GM18498 (cell line): ENCODE measurements at regions not wholly inside any gene's neighbourhood (a gene's known extent, or its start where the extent isn't known, plus 50 kb on each side); places are given as distances from the start of the nearest gene placed in this dataset.

Experiments
- ATAC-seq: cut with Tn5 transposase; IDR thresholded peaks from one replicate; pipeline ENCODE4 v1.9.1; 2021; ENCODE audit warnings: mild to moderate bottlenecking, moderate library complexity; ENCODE audit not compliant: unreplicated experiment

DNA sequence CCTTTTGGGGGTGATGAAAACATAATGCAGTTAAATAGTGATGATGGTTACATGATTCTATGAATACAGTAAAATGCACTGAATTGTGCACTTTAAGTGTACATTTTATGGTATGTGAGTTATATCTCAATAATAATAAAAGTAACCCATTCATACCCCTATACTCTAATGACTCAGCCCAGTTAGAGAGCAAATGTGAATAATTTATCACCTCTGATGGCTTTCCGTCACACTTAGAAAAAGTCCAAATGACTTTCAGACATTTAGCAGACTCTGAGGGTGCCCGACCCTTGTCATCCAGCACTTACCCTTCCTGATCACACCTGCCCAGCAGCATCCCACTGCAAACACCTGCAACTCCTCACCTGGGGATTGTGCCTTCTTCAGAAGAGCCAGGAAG is 148.1 kb upstream of the MAF start:
- no peak for ATAC-seq

DNA sequence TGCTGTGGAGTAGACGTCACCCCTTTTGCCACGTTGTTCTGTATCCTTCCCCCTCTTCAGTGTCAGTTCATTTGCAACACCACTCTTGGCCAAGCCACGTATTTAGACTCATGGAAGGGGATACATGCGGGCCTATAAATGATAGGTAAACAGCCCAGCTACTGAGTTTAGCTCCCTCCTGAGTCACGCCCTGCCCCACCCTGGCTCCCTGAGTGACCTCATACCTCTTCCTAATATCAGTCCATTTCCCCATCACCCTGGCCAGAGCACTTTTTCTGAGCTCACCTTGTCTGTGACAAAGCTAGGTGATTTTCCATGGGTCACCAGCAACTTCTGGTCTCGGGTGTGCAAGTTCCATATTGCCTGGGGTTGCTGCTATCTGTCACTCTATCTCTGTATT is 147.2 kb upstream of the MAF start:
- no peak for ATAC-seq

DNA sequence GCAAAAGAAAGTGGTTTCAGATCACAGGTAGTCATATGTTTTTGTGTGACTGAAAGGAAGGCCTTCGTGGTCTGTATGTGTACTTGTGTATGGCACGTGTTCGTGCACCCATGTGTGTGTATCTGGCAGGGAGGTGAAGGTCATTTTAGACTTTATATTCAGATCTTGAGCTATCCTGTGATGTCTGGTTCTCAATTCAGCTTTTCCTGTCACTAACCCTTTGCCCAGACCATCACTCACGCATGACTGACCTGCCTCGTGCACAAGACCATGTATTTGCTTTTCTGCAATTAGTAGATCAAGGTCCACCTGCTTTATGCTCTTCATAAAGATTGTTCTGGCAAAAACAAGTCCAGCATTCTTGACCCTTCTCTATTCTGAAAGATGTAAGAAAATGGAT is 139.7 kb upstream of the MAF start:
- ATAC-seq: no peak

DNA sequence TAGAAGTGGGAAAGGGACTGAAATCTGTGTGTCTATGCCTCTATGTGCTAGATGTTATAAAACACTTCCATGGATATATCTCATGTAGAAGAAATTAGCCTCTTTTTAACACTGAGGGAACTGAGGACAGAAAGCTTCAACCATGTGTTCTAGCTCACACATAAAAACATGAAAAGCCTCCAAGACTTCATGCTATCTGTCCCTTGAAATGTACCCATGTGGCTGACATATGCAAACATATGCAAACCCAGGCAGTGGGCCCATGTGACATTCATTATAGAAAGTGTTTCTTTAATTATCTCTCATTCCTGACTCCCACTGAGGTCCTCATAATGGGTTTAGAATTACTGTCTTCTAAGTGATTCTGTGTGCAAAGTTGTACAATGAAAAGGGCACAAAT is 134.7 kb upstream of the MAF start:
- ATAC-seq: no peak

DNA sequence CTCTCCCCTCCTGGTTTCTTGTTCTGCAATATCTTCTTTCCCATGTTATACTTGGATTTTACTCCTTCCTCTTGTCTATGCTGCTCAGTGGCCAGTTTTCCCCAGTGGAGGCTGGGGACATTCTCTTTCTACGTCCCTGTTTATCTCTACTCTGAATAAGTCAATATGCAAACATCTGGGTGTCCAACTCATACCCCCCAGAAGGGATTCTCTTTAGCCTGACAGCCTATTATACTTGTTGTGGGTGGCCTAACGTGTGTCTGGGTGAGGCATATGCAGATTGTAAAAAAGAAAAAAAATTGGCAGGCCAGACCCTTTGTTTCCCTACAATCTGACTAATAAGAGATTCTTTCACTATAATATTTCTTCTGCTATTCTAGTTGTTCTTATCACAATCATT is 134.2 kb upstream of the MAF start:
- ATAC-seq: no peak

DNA sequence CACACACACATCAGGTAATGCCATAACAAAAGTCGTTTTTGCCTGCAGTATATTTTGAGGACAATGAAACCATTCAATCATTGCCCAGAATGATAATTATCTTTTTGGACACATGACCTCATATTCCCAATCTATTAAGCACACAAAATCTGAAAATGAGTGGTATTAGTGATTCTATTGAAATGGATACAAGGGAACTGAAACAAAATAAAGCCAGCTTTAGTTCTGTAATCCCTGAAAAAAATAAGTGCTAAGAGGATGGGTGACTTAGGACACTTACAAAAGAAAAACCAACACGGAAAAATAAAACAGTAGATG is 128.3 kb upstream of the MAF start:
- ATAC-seq: no peak

DNA sequence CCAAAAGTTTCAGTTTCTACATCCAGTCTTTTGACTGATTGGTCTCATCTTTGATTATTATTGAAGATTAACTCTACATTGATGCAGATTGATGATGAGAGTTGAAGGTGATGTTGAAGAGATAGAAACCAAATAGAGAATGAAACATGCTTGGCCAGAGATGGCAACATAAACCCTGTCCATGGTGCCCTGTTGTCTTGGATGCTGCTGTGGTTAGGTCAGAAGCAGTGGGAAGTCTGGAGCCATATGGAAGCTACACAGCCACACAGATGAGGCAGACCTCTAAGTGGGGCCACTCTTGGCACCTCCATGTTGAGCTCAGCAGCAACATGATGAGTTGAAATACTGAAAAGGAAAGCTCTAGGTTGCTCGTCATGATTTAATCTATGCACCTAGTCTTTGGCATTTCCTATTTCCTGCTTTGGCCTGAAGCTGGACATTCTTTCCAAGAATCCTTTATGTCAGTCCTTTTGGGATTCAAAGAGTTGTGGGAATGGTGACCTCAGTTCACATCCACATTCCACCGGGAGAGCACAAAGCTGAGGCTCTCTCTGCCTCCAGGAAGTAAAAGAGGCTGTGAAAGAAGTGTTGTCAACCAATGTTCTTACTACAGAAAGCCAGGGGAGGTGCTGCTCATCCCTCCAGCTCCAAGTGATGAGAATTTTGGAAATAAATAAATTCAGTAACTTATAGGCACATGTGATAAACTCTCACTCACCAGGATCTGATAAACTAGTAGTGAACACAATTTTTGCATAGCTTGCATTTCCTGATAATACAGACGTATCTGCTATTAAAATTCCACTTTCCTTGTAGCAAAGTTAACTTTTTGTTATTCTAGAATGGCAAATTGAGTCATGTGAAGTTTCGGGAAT is 127.7 kb upstream of the MAF start:
- no peak for ATAC-seq

DNA sequence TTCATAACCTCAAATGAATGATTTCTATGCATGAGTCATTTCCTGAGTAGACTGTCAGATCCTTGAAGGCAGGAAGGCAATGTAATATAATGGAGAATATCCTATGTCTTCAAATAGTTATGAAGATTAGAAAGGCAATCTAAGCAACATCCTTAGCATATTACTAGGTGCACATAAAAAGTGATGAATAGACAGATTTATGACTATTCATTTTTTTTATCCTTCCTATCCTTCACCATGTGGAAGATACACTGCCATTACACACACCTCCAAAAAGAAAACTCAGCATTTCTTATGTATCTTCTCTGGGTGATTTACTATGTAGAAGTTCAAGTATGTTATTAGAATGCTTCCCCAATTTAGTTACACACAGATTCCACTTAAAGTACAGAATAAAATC is 126.4 kb upstream of the MAF start:
- ATAC-seq: no peak

DNA sequence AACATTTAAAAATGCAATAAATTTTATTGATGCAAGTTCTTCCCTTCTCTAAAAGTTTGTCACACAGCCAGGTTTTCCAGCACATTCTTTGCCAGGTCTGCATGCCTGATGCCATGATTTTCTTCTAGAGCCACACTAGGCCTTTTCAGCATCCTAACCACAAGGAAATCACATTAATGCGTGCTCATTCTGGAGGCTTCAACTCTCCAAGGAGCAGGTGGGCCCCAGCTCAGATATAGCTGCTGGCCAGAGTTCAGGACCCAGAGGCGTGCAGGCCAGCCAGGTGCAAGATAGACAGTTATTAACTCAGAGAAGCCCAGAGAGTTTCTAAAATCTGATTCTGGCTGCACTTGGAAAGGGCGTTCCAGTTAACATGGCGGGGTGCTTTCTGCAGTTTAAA is 124.5 kb upstream of the MAF start:
- no peak for ATAC-seq

DNA sequence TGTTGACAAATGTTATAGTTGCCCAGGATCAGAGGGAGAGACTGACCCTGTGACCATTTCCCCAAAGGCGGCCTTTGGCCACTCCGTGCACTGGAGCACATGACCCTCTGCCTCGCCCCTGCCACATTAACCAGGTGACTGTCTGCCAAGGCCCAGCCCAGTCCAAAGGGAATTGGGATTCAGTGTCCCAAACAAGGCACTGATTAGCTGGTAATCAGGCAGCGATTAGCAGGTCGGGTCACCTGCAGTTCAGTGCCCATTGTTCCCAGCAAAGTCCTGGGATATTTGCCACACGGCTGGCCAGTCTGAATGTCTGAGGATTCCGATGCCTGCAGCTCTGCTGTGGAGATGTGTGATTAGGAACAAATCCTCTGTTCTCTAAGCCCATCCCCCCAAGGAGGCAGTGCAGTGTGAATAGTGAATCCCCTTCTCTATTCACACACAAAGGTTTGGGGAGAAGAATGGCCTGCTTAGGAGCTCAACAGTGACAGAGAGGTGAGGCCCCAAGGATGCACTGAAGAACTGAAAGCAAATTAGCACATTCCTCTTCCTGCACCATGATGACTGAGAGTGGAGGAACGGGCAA is 123.1 kb upstream of the MAF start:
- ATAC-seq: no peak

DNA sequence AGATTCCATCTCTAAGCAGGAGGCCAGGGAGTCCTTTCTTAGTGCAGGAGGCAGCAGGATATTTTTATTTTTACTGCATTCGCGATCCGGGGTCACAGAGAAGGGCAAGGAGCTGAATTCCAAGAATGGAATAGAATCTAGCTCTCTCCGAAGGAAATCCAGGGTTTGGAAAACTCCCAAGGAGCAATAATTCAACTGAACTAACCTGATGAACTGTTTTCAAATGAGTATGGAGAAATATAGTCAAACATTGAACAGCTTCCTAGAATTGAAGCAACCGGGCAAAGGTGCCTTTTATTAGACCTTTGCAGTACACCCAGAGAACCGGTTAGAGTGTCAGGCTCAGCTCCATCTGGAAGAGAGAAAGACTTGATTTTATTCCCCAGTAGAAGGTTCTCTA is 120.7 kb upstream of the MAF start:
- no peak for ATAC-seq

DNA sequence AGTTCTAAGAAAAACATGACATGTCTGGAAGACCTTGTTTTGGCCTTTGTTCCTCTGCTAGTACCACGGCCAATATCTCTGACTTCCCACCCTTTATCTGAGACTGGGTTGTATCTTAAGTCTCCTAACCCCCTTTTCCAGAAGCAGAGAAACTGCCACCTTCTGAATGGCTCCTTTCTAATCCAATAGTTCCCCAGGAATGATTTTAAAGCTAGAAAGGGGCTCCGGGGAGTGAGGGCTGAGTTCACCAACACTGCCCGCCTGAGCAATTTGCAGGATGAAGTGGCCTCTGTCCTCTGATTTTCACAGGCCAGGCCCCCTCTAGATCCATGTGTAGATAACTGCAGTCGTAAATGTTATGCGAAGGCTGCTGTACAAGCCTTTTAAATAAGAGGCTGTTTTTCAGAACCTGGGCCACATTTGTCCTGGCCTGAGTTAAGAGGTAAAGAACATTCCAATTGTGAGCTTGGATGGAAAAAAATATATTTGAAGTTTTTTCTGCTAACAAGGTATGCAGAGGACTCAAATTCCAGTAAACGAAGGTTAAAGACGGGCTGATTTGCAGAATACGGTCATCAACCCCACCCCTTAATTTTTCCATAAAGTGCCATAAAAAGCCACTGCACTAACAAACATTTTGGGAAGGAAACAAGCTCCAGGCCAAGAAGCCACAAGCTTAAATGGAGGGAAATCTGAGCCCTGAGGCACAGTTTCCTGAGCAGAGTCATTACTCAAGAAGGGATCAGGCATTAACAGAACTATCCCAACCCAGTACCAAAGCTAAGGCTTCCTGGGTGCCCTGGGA is 117.0 kb upstream of the MAF start:
- ATAC-seq: no peak

DNA sequence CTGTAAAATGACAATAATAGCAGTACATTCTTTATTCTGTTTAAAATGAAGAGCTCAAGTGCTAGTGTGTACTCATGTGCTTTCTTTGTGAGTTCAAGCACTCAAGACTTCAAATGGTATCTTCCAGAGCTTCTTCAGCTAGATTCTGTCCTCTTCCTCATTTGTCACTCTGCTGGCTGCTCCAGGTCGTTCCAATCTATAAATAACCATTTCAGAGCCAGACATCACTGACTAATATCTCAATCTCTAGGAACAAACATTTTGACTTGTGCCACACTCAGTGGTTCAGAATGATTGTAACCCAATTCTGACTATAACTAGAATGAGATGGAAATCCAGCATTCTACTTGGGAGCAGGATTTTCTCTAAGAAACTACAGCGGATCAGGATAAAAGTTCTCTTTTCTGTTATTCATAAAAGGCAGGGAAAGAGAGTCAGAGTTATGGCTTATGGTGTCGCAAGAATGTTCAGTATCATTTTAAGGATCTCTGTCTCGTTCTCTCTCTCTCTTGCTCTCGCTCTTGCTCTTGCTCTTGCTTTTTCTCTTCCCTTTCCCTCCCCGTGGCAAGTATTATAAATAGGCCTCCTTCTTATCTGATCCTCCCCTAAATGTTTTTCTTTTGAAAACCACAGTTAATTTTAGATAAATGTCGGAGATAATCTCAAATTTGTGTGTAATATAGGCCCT is 116.3 kb upstream of the MAF start:
- no peak for ATAC-seq

DNA sequence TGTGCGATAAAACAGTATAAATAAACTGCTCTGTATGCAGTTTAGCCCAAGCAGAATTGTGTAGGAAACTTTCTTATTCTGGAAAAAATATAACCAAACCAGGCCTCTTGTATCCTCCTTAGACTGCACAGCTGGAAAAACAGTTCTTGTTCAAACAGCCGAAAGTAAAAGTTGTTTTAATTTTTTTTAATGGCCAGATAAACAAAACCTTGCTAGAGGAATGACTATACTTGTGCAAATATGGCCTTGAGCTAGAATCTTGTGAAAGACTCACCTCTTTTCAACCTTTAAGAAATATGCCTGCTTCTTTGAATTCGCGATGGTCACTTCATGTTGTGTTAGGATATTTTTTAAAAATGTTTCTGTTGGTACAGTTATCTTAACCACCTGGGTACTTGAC is 114.5 kb upstream of the MAF start:
- no peak for ATAC-seq

DNA sequence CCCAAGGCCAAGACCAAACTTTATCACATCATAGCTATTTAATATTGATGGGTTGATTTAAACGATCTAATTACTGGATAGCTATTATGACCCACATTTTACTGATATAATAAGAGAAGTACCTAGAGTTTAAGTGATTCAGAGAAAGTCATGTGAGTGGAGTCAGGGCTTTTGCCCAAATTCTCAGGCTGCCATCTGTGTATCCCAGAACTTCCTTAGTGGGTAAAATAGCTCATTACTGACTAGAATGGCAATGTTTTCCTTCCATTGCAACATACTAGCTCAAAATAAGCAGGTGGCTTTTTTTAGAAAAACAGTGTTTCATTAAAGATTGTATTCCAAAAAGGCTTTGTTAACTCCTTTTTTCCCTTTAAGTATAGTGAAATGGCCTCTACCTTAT is 113.9 kb upstream of the MAF start:
- ATAC-seq: no peak

DNA sequence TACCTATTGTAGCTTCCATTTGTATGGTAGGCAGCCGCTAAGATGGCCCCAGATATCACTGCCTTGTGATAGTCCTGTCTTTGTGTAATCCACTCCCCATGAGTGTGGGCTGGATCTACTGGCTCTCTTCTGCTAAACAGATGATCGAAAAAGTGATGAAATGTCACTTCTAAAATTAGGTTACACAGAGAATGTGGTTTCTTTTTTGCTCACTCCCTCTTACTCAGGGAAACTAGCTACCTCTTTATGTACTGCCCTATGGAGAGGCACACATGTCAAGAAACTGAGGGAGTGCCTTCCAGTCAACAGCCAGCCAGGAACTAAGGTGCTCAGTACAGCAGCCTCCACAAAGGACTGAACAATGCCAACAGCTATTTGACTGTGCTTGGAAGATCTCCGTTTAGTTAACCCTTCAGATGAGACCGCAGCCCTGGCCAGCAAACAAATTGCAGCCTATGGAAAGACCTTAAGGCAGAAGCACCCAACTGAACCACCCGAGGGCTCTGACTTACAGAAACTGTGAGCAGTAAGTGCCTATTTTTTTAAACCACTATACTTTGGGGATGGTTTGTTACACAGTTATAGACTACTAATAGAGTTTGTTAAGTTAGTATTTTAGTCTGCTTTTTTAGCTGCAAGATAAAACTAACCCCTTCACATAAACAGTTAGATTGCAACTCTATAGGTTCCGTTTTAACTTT is 113.2 kb upstream of the MAF start:
- ATAC-seq: no peak

DNA sequence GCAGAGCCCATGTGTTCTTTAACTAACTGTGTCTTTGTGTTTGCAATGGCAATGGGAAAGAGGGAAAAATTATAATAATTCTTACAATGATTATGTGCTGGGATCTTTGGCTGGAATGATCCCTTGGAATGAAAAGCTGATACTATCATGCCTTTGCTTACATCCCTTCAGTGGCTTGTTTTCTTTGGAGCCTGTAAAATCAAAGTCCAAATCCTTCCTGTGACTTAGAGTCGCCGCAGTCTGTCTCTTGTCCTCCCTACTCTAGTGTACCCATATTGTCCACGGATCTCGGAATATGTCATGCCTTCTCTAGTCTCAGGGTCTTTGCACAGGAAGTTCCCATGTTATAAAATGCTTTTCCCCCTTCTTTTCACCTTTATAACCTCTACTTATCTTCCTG is 111.7 kb upstream of the MAF start:
- no peak for ATAC-seq

DNA sequence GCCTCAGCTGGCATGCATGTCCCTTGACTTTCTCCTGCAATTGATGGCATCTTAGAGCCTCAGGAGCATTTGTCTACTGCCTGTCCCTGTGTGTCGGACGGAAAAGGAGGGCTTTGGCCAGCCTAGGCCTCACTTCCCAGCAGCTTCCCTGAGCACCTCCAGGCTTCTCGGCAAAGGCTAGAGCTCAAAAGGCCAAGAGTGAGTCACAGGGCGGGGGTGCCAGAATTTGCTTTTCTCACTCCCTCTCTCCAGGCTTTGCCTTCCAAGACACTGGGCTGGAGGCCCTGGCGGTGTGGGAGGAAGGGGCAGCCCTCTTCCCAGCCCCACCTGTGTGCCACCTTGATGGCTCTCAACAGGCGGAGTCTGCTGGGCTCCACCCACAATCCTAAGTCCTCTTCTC is 107.3 kb upstream of the MAF start:
- no peak for ATAC-seq

DNA sequence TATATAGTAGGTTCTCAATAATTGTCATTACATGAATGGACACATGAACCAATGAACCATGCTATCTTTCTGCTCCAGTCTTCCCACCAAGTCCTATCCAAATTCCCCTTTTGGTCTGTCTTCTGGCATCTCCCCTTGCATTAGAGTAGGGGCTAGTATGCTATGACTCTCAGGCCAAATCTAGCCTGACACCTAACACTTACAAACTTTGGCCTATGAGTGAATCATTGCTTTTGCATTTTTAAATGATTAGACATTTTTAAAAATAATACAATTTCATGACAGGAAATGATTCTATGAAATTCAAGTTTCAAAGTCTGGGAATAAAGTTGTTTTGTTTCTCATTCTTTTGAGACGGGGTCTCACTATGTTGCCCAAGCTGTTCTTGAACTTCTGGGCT is 102.5 kb upstream of the MAF start:
- ATAC-seq: no peak

DNA sequence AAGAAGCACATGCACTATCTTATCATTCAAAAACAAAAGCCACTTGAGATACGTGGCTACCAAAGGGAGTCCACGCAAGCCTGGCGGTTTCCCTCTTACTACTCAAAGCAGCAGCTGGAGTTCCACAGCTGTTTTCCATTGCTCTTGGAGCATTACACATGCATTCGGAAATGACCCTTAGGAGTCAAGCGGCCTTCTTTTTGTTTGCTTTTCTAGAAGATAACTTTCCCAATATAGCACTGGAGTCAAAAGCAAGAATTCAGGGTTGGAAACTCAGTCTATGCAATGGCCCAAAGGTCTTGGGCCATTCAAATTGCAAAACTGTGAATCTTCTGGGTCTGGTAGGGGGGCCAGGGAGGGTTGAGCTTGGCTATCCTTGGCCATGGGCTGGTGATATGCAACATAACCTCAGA is 97.8 kb upstream of the MAF start:
- ATAC-seq: no peak

DNA sequence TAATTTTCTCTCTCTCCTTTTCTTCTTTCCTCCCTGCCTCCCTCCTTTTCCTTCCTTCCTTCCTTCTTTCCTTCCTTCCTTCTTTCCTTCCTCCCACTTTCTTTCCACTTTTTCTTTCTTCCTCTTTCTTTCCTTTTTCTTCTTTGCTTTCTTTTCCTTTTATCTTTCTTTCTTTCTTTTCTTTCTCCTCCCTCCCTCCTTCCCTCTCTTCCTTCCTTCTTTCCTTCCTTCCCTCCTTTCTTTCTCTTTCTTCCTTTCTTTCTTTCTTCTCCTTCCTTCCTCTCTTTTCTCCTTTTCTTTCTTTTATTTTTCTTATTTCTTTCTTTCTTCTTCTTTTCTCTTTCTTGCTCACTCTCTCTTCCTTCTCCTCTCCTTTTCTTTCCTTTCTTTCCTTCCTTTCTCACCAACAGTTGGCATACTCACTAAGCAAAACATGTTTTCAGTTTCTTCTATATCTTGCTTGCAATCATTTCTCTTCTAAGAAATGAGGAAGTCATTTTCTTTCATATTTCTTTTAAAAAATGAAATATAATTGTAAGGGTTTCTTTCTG is 97.1 kb upstream of the MAF start:
- no peak for ATAC-seq
